ENCODE measurements at regions not wholly inside any gene's neighbourhood (a gene's known extent, or its start where the extent isn't known, plus 50 kb on each side); places are given as distances from the start of the nearest gene placed in this dataset.

GRCh38 chr5:25990771-25991170 is 1047.6 kb downstream of the CDH9 start:
- Histone ChIP-seq H4K5ac (ENCODE audit: low read depth, low read length) (no peak overlapping the region), H3K4me2 (ENCODE audit: low read depth, low read length) (no peak overlapping the region), H2BK20ac (ENCODE audit: low read depth, low read length) (no peak overlapping the region), H3K27ac (ENCODE audit: insufficient read depth, low read length) (no peak overlapping the region), H3K4ac (ENCODE audit: low read depth, low read length) (no peak overlapping the region), H3K27me3 (ENCODE audit: control insufficient read depth, insufficient read depth, low read length) (no peaks in the 10 kb centered on the region), H2AK9ac (replicated peaks; ENCODE audit: low read depth, low read length, poor library complexity) (no peak overlapping the region), H3K4me1 (ENCODE audit: control insufficient read depth, insufficient read depth, low read length) (no peaks in the 10 kb centered on the region), H3K79me1 (ENCODE audit: low read depth in 1 of 2, low read length in 2 of 2) (no peaks in the 10 kb centered on the region), H3K9me1 (ENCODE audit: insufficient read depth, low read length) (no peaks in the 10 kb centered on the region), H2BK5ac (ENCODE audit: low read depth, low read length, poor library complexity, severe bottlenecking) (no peak overlapping the region), H4K20me1 (ENCODE audit: insufficient read depth, low read length) (no peaks in the 10 kb centered on the region), H2BK120ac (ENCODE audit: low read depth, low read length) (no peak overlapping the region), H2AFZ (replicated peaks; ENCODE audit: low read length, poor library complexity) (no peak overlapping the region), H2AK5ac (ENCODE audit: low read depth, low read length) (no peak overlapping the region), H3K9ac (ENCODE audit: low read depth, low read length) (no peak overlapping the region), H3K56ac (ENCODE audit: extremely low read depth, insufficient read depth, low read length) (no peak overlapping the region), H4K91ac (ENCODE audit: insufficient read depth, low read depth, low read length) (no peak overlapping the region), H3K36me3 (ENCODE audit: control insufficient read depth, insufficient read depth, low read length) (no peaks in the 10 kb centered on the region), H3K18ac (ENCODE audit: low read depth, low read length) (no peak overlapping the region), H3K23ac (ENCODE audit: low read depth, low read length) (no peak overlapping the region), H3K14ac (replicated peaks; ENCODE audit: low read depth, low read length) (no peak overlapping the region), H4K8ac (ENCODE audit: low read depth in 2 of 2, low read length in 2 of 2) (no peak overlapping the region), H3K4me3 (ENCODE audit: insufficient read depth, low read depth, low read length) (no peak overlapping the region), H2BK15ac (ENCODE audit: low read depth, low read length) (no peak overlapping the region), H3K9me3 (ENCODE audit: control insufficient read depth, insufficient read depth, low read length) (0 out of 2 replicates have a peak, but pooled peaks cover 4% of the 10 kb centered on the region)
- no peak for TF ChIP-seq NFE2L2 (IDR thresholded peaks at IDR 0.05; ENCODE audit: low read depth, low read length)
- TF ChIP-seq POLR2A (IDR thresholded peaks at IDR 0.05; ENCODE audit: low read depth, low read length): no peak
- dilution Hi-C loops (cut with HindIII; ENCODE audit: low sequenced_read_pairs, unreplicated experiment) (no loop called here), intact Hi-C loops (cut with micrococcal nuclease) (no loop called here), in situ Hi-C loops (cut with MboI; ENCODE audit: low sequenced_read_pairs) (no loop called here)
- DNase-seq (no peak), ATAC-seq (ENCODE audit: low read depth) (no peak)
- CTCF ChIA-PET: no interaction called here
- no CpG with 5 or more reads among the region's 1 CpG for WGBS, 2 experiments (ENCODE audit: extremely low coverage in 2 of 2, insufficient read length in 1 of 2)
- BruUV-seq (replicated peaks): no TSS peak
- POLR2A ChIA-PET (ENCODE audit: unreplicated experiment): no interaction called here

All from IMR-90 (cell line).